Natural killer cell treated with Interleukin-12 subunit alpha and Interleukin-12 subunit beta and Interleukin-15 and Interleukin-18, amount 100 ng/mL, for 72 hours (primary cell): ENCODE measurements at regions not wholly inside any gene's neighbourhood (a gene's known extent, or its start where the extent isn't known, plus 50 kb on each side); places are given as distances from the start of the nearest gene placed in this dataset.

ENCODE experiments used
- ATAC-seq, 2 donors: fragments of 150-1000 bp; cut with Tn5 transposase in 1 of 2; sonication (Bioruptor Pico), chemical (Tn5 transposase) in 1 of 2; 2 replicates each; pipeline ENCODE4 v1.10.0; 2021
- DNase-seq: peaks from one replicate; pipeline ENCODE4 v3.0.0; 2022; ENCODE audit warnings: low spot score
- H3K27ac Mint-ChIP-seq, 2 donors: 1 replicate in 1 of 2; 2 replicates in 1 of 2; pipeline ENCODE4 v1.8.0; 2022; ENCODE audit warnings: mixed read lengths in 2 of 2, mild to moderate bottlenecking in 1 of 2, moderate library complexity in 1 of 2
- H3K27me3 Mint-ChIP-seq, 2 donors: 1 replicate in 1 of 2; 2 replicates in 1 of 2; pipeline ENCODE4 v1.8.0; 2022; ENCODE audit warnings: mixed read lengths in 2 of 2
- H3K36me3 Mint-ChIP-seq: one replicate; pipeline ENCODE4 v1.8.0; 2022; ENCODE audit warnings: mixed read lengths
- H3K4me1 Mint-ChIP-seq, 2 donors: 1 replicate in 1 of 2; 2 replicates in 1 of 2; pipeline ENCODE4 v1.8.0; 2022; ENCODE audit warnings: low read depth in 2 of 2, mixed read lengths in 2 of 2, mild to moderate bottlenecking in 1 of 2
- H3K4me3 Mint-ChIP-seq: one replicate; pipeline ENCODE4 v1.8.0; 2022; ENCODE audit warnings: mixed read lengths
- H3K9me3 Mint-ChIP-seq: 2 replicates; pipeline ENCODE4 v1.8.0; 2022; ENCODE audit warnings: mixed read lengths

- no peak for ATAC-seq
- no peak for DNase-seq
- H3K36me3 Mint-ChIP-seq = no peaks in the 10 kb centered on the region
- no peak overlapping the region for H3K27ac Mint-ChIP-seq
- H3K4me1 Mint-ChIP-seq = no peaks in the 10 kb centered on the region
- H3K27me3 Mint-ChIP-seq = no peaks in the 10 kb centered on the region
- no peak overlapping the region for H3K4me3 Mint-ChIP-seq
- H3K9me3 Mint-ChIP-seq = peaks cover under 1% of the 10 kb centered on the region
These were observed 339.8 kb downstream of the PCDH7 start for GRCh38 chr4:31059753-31060522.

GRCh38 chr4:31065086-31065485 is 344.9 kb downstream of the PCDH7 start:
- peaks cover 8% of the 10 kb centered on the region for H3K9me3 Mint-ChIP-seq
- no peaks in the 10 kb centered on the region for H3K36me3 Mint-ChIP-seq
- no peak overlapping the region for H3K4me3 Mint-ChIP-seq
- no peaks in the 10 kb centered on the region for H3K4me1 Mint-ChIP-seq
- no peak for DNase-seq
- H3K27me3 Mint-ChIP-seq = no peaks in the 10 kb centered on the region
- H3K27ac Mint-ChIP-seq = no peak overlapping the region
- ATAC-seq = no peak

DNA sequence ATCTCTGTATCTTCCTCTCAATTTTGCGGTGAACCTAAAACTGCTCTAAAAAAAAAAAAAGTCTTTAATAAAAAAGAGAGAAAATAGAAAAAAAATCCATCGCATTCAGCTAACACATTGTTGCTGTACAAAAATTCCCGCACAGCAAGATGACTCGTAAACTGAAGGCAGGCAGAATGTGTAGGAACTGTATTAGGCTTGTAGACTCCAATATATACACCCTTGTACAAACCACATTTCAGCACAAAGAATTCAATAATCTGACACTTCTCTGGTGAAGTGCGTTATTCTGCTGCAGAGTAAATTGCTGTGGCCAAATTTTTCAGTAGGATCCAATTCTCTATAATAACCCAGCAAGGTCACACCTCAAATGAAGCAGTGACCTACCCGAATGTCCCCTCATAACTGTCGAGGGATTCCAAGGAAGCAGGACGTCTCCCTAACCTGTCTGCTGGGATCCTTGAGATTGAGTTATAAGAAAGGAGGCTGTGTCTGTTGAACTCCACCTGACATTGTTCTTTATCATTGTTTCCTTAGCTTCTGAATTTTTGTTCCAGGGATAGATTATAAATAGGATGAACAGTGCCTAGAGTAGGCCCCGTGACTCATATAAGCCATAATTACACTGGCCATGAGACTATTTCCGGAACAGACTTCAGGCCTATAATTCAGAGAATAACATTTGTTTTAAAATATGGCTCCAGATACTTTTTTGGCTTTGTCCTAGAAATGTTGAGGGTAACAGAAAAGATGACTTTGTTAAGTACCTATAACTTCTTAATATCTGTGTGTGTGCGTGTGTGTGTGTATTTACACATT is 348.3 kb downstream of the PCDH7 start:
- DNase-seq (no peak), ATAC-seq (no peak)
- Mint-ChIP-seq H3K27me3 (no peaks in the 10 kb centered on the region), H3K27ac (no peak overlapping the region), H3K4me1 (no peaks in the 10 kb centered on the region), H3K9me3 (peaks cover 12% of the 10 kb centered on the region), H3K4me3 (no peak overlapping the region), H3K36me3 (no peaks in the 10 kb centered on the region)

GRCh38 chr4:31069151-31069550 is 349.0 kb downstream of the PCDH7 start:
- ATAC-seq = no peak

DNA sequence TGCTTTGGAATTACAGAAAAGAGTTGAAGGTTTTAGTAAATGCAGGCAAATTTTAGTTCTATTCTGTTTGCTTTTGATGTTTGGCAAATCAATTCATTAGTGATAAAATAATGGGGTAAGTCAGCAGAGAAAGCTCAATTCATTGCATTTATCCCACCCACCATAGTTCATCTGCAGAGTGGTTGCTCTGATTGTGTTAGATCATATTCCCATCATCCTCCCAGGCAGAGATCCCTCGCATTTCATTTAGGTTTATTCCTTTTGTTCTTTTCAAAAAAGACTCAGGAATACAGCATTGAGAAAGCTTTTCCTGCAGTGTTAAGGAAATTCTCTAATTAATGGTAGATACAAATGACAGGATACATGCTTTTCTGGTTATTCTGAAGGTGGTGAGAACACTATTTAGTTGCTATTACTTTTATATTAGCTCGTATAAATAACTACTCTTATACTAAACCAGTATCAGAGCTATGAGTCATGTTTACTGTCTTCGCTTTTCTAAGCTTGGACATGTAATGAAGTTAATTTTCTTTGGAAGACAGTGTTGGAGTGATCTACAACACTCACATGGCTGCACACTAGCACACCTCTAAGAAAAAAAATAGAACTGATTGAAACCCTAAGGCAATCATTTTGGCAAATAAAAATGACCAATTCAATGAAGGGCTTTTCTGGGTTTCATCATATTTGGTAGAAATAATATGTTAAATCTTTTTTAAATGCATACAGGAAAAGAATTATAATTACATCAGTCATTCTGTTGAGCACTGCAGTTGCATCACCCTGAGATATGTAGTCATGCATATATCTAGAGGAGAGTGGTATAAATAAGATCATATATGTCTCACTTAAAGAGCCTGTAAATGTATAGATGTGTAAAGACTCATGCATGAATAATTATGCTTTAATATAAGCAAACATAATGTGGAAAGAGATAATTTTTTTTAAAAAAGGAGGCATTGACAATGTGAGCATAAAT is 351.6 kb downstream of the PCDH7 start:
- no peak overlapping the region for H3K4me3 Mint-ChIP-seq
- no peak for ATAC-seq
- no peaks in the 10 kb centered on the region for H3K4me1 Mint-ChIP-seq
- H3K27me3 Mint-ChIP-seq = no peaks in the 10 kb centered on the region
- H3K27ac Mint-ChIP-seq = no peak overlapping the region
- peaks cover 16% of the 10 kb centered on the region for H3K9me3 Mint-ChIP-seq
- no peak for DNase-seq
- no peaks in the 10 kb centered on the region for H3K36me3 Mint-ChIP-seq

More at GRCh38 chr4:31069151-31069550, 349.0 kb downstream of the PCDH7 start:
- DNase-seq = no peak
- Mint-ChIP-seq H3K9me3 (peaks cover 17% of the 10 kb centered on the region), H3K27ac (no peak overlapping the region), H3K36me3 (no peaks in the 10 kb centered on the region), H3K4me3 (no peak overlapping the region), H3K4me1 (no peaks in the 10 kb centered on the region), H3K27me3 (no peaks in the 10 kb centered on the region)

- Mint-ChIP-seq H3K4me3 (no peak overlapping the region), H3K27me3 (no peaks in the 10 kb centered on the region), H3K27ac (no peak overlapping the region), H3K36me3 (no peaks in the 10 kb centered on the region), H3K9me3 (peaks cover 24% of the 10 kb centered on the region), H3K4me1 (no peaks in the 10 kb centered on the region)
- no peak for DNase-seq
- ATAC-seq = no peak
These were observed 355.8 kb downstream of the PCDH7 start for GRCh38 chr4:31075969-31076368.

GRCh38 chr4:31078661-31079060 is 358.5 kb downstream of the PCDH7 start:
- Mint-ChIP-seq H3K9me3 (peaks cover 20% of the 10 kb centered on the region), H3K4me1 (no peaks in the 10 kb centered on the region), H3K36me3 (no peaks in the 10 kb centered on the region), H3K27ac (no peak overlapping the region), H3K4me3 (no peak overlapping the region), H3K27me3 (no peaks in the 10 kb centered on the region)
- ATAC-seq (no peak), DNase-seq (no peak)

GRCh38 chr4:31080887-31081286 is 360.7 kb downstream of the PCDH7 start:
- no peak overlapping the region for H3K27ac Mint-ChIP-seq
- peaks cover 17% of the 10 kb centered on the region for H3K9me3 Mint-ChIP-seq
- H3K36me3 Mint-ChIP-seq = no peaks in the 10 kb centered on the region
- no peaks in the 10 kb centered on the region for H3K4me1 Mint-ChIP-seq
- ATAC-seq (no peak), DNase-seq (no peak)
- no peak overlapping the region for H3K4me3 Mint-ChIP-seq
- no peaks in the 10 kb centered on the region for H3K27me3 Mint-ChIP-seq

DNA sequence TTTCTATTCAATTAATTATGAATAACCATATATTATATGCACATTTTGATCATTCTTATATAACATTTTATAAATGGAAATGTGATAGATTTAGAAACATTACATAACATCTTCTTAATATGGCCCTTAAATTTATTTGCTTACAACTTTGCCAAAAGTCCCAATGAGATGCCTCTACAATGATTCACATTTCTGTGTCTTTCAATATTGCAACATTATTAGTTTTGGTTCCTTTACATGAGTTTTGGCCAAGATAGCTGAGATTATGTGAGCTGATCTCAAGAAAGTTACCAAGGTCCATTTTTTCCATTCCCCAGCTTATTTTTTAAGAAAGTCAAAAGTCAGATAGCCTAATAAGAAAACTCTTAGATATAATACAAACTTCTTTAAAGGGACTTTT is 361.2 kb downstream of the PCDH7 start:
- no peaks in the 10 kb centered on the region for H3K4me1 Mint-ChIP-seq
- H3K4me3 Mint-ChIP-seq = no peak overlapping the region
- no peaks in the 10 kb centered on the region for H3K27me3 Mint-ChIP-seq
- no peaks in the 10 kb centered on the region for H3K36me3 Mint-ChIP-seq
- H3K27ac Mint-ChIP-seq = no peak overlapping the region
- DNase-seq (no peak), ATAC-seq (no peak)
- peaks cover 17% of the 10 kb centered on the region for H3K9me3 Mint-ChIP-seq

DNA sequence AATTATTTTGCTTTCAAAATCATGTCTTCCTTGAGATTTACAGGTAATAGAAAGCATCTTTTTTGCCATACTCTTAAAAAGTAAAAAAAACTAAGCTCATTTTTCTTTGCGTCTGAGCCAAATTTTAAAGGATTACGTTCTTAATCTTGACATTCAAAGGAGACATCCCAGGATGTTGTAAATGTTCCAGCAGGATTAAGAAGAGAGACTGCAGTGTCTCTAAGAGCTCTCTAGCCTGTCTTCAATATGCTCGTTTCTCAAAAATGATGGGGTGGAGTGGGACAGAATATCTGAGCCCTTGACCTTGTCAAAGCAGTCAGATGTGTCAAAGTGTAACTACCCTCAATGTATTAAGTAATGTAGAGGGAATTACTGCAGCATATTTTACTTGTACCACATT is 363.3 kb downstream of the PCDH7 start:
- Mint-ChIP-seq H3K4me3 (no peak overlapping the region), H3K4me1 (no peaks in the 10 kb centered on the region), H3K27ac (no peak overlapping the region), H3K36me3 (no peaks in the 10 kb centered on the region), H3K9me3 (peaks cover 9% of the 10 kb centered on the region), H3K27me3 (no peaks in the 10 kb centered on the region)
- ATAC-seq (no peak), DNase-seq (no peak)

GRCh38 chr4:31084806-31085416 is 364.7 kb downstream of the PCDH7 start:
- DNase-seq = no peak
- Mint-ChIP-seq H3K4me3 (no peak overlapping the region), H3K36me3 (no peaks in the 10 kb centered on the region), H3K27ac (no peak overlapping the region), H3K27me3 (no peaks in the 10 kb centered on the region), H3K9me3 (peaks cover 5% of the 10 kb centered on the region), H3K4me1 (no peaks in the 10 kb centered on the region)
- no peak for ATAC-seq

- H3K4me3 Mint-ChIP-seq = no peak overlapping the region
- H3K27ac Mint-ChIP-seq = no peak overlapping the region
- no peaks in the 10 kb centered on the region for H3K27me3 Mint-ChIP-seq
- H3K36me3 Mint-ChIP-seq = no peaks in the 10 kb centered on the region
- no peaks in the 10 kb centered on the region for H3K4me1 Mint-ChIP-seq
- H3K9me3 Mint-ChIP-seq = peaks cover 5% of the 10 kb centered on the region
- no peak for DNase-seq
- no peak for ATAC-seq
These were observed 365.5 kb downstream of the PCDH7 start for GRCh38 chr4:31085689-31086088.

GRCh38 chr4:31086756-31087330 is 366.7 kb downstream of the PCDH7 start:
- ATAC-seq (no peak), DNase-seq (no peak)
- H3K36me3 Mint-ChIP-seq = no peaks in the 10 kb centered on the region
- peaks cover 5% of the 10 kb centered on the region for H3K9me3 Mint-ChIP-seq
- H3K27ac Mint-ChIP-seq = no peak overlapping the region
- H3K4me1 Mint-ChIP-seq = no peaks in the 10 kb centered on the region
- H3K27me3 Mint-ChIP-seq = no peaks in the 10 kb centered on the region
- H3K4me3 Mint-ChIP-seq = no peak overlapping the region
